ENCODE measurements at regions not wholly inside any gene's neighbourhood (a gene's known extent, or its start where the extent isn't known, plus 50 kb on each side); places are given as distances from the start of the nearest gene placed in this dataset.

DNA sequence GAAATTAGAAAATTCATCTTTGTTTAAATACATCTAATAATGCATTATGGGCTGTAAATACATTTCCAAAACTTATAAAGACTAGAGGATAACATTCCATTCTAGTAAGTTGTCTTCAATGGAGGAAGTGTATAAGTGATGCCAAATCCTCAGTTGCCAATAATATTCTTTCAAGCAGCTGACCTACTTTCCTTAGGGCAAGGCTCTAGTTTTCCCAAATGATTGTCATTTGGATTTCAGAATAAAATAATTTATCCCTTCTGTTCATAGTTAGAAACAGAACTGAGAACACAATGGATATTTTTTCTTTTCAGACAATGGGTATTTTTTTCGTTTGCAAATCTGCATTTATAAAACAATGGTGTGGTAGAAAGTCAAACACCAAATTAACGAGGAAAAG lies 354.9 kb upstream of the ADAMTS5 start:
- TF ChIP-seq EP300 (IDR thresholded peaks at IDR 0.05; ENCODE audit: borderline replicate concordance) (no peak), RAD21 (IDR thresholded peaks at IDR 0.05; ENCODE audit: low read depth) (no peak), TEAD4 (IDR thresholded peaks at IDR 0.05) (no peak), YY1 (IDR thresholded peaks at IDR 0.05; ENCODE audit: low read depth) (no peak), CREB1 (IDR thresholded peaks at IDR 0.05; ENCODE audit: low read depth) (no peak)
- TF ChIP-seq, protein P1, sequence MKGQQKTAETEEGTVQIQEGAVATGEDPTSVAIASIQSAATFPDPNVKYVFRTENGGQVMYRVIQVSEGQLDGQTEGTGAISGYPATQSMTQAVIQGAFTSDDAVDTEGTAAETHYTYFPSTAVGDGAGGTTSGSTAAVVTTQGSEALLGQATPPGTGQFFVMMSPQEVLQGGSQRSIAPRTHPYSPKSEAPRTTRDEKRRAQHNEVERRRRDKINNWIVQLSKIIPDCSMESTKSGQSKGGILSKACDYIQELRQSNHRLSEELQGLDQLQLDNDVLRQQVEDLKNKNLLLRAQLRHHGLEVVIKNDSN (IDR thresholded peaks at IDR 0.05), result no peak

DNA sequence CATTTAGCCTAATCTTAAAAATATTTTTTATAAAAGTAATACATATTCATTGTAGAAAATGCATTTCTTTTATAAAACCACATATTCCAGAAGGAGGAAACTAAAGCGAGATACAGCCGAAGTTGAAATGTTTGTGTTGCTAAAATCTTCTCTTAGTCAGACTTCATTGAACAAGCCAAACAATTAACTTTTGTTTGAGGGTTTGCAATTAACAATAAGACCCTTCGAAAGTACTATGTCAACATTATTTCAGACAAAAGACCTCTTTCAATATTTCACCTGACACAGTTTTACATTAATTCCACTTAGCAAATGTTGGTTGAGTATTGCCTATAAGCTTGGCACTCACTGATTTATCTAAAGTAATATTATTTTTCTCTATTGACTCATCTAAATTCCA lies 354.0 kb upstream of the ADAMTS5 start:
- no peak for TF ChIP-seq NFIC (IDR thresholded peaks at IDR 0.05)
- no peak for TF ChIP-seq CREB1 (IDR thresholded peaks at IDR 0.05; ENCODE audit: low read depth)
- TF ChIP-seq TEAD4 (IDR thresholded peaks at IDR 0.05), result no peak
- no peak for TF ChIP-seq EP300 (IDR thresholded peaks at IDR 0.05; ENCODE audit: borderline replicate concordance)
- TF ChIP-seq CEBPB (IDR thresholded peaks at IDR 0.05), result no peak
- no peak for TF ChIP-seq TCF12 (IDR thresholded peaks at IDR 0.05; ENCODE audit: low read depth)
- no peak for TF ChIP-seq TAF1 (IDR thresholded peaks at IDR 0.05; ENCODE audit: low read depth)

DNA sequence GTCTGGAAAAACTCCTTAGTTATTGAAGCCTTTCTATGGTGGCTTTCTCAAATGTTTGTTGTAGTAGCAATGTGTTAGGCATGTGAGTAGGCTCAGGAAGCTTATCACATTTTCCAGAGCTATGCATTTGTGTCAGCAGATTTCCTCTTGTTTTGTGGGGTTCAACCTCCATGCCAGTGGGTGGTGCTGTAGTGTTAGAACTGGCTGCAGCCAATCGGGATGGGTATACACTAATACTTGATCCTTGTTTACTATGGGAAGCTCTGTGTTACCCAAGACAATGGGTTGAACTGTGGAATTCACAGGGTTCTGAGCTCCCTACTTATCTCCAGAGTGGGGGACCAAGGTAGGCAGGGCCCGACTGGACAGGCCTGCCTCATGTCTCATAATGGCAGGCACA lies 348.5 kb upstream of the ADAMTS5 start:
- TF ChIP-seq CREB1 (IDR thresholded peaks at IDR 0.05; ENCODE audit: low read depth), result no peak
- TF ChIP-seq, protein P2, sequence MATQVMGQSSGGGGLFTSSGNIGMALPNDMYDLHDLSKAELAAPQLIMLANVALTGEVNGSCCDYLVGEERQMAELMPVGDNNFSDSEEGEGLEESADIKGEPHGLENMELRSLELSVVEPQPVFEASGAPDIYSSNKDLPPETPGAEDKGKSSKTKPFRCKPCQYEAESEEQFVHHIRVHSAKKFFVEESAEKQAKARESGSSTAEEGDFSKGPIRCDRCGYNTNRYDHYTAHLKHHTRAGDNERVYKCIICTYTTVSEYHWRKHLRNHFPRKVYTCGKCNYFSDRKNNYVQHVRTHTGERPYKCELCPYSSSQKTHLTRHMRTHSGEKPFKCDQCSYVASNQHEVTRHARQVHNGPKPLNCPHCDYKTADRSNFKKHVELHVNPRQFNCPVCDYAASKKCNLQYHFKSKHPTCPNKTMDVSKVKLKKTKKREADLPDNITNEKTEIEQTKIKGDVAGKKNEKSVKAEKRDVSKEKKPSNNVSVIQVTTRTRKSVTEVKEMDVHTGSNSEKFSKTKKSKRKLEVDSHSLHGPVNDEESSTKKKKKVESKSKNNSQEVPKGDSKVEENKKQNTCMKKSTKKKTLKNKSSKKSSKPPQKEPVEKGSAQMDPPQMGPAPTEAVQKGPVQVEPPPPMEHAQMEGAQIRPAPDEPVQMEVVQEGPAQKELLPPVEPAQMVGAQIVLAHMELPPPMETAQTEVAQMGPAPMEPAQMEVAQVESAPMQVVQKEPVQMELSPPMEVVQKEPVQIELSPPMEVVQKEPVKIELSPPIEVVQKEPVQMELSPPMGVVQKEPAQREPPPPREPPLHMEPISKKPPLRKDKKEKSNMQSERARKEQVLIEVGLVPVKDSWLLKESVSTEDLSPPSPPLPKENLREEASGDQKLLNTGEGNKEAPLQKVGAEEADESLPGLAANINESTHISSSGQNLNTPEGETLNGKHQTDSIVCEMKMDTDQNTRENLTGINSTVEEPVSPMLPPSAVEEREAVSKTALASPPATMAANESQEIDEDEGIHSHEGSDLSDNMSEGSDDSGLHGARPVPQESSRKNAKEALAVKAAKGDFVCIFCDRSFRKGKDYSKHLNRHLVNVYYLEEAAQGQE (IDR thresholded peaks at IDR 0.05; ENCODE audit: low read depth), result no peak

DNA sequence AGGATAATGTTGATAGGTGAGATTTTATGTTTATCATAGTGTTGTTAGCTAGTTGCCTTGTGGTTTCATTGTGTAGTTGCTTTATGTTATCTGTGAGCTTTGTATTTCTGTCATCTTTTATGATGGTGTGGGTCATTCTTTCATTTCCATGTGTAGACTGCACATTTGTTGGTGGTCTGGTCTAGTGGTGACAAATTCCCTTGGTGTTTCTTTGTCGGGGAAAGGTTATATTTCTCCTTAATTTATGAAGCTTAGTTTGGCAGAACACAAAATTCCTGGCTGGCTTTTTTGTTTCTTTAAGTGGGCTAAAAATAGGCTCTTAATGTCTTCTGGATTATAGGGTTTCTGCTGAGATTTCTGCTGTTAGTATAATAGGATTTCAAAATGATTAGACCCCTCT lies 347.2 kb upstream of the ADAMTS5 start:
- TF ChIP-seq, protein P2 (IDR thresholded peaks at IDR 0.05; ENCODE audit: low read depth), result no peak
- TF ChIP-seq, protein P3, sequence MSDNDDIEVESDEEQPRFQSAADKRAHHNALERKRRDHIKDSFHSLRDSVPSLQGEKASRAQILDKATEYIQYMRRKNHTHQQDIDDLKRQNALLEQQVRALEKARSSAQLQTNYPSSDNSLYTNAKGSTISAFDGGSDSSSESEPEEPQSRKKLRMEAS (IDR thresholded peaks at IDR 0.05), result no peak
- TF ChIP-seq NFIC (IDR thresholded peaks at IDR 0.05), result no peak
- TF ChIP-seq EP300 (IDR thresholded peaks at IDR 0.05; ENCODE audit: borderline replicate concordance), result no peak
- no peak for TF ChIP-seq ZBTB7A (IDR thresholded peaks at IDR 0.05; ENCODE audit: low read depth)
- TF ChIP-seq TEAD4 (IDR thresholded peaks at IDR 0.05), result no peak
- TF ChIP-seq CEBPB (IDR thresholded peaks at IDR 0.05), result no peak
- no peak for TF ChIP-seq EGR1 (IDR thresholded peaks at IDR 0.05)

DNA sequence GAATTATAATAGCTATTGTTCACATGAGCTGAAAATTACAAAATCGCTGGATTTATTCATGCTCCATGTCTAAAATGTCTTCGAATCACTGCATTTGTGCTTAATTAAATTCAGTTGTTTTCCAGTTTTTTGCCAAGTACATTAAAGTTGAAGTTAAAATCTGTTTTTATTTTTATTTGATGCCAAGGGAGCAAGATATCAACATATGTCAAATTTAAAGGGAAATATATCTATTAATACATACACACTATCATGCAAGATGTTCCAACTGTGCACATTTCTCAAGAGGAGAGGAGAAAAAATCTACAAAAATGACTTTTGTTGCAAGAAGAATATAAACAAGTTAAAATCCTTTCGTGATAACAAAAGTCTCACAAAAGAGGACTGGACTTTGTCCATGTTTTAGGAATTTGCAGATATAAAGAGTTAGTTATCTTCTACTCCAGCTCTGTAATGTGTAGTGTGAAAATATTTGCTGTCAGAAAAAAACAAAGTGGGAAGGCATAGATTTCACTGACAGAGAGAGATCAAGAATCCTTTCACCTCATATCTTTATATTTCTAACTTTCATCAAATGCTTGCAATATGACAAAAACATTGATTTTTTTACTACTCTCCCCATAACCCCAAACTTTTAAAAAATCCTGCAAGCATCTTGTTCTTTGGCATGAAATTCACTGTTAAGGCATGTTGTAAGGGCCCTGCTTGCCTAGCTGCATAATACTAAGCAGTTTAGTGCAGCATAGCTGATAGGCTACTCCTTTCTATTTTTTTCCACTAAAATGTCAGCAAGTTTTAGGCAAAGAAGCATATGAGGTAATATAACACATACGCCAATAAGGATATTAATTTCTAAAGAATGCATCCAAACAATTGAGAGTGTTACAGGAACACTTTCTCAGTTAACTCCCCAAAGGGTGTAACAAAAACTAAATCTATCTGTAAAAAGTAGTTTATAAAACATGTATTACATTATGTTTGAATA lies 340.2 kb upstream of the ADAMTS5 start:
- TF ChIP-seq TEAD4 (IDR thresholded peaks at IDR 0.05) (no peak), EGR1 (IDR thresholded peaks at IDR 0.05) (no peak), RAD21 (IDR thresholded peaks at IDR 0.05; ENCODE audit: low read depth) (no peak), CEBPB (IDR thresholded peaks at IDR 0.05) (no peak), NFIC (IDR thresholded peaks at IDR 0.05) (no peak), EP300 (IDR thresholded peaks at IDR 0.05; ENCODE audit: borderline replicate concordance) (no peak), FOXM1 (IDR thresholded peaks at IDR 0.05; ENCODE audit: borderline replicate concordance, low read depth) (no peak), YY1 (IDR thresholded peaks at IDR 0.05; ENCODE audit: low read depth) (no peak), TCF12 (IDR thresholded peaks at IDR 0.05; ENCODE audit: low read depth) (no peak), TAF1 (IDR thresholded peaks at IDR 0.05; ENCODE audit: low read depth) (no peak), ZBTB7A (IDR thresholded peaks at IDR 0.05; ENCODE audit: low read depth) (no peak), CREB1 (IDR thresholded peaks at IDR 0.05; ENCODE audit: low read depth) (no peak)
- TF ChIP-seq, protein P2 (IDR thresholded peaks at IDR 0.05; ENCODE audit: low read depth), result no peak
- TF ChIP-seq, protein P1 (IDR thresholded peaks at IDR 0.05), result no peak
- TF ChIP-seq, protein P3 (IDR thresholded peaks at IDR 0.05), result no peak

Measured in Ishikawa (cell line).